ENCODE measurements at regions not wholly inside any gene's neighbourhood (a gene's known extent, or its start where the extent isn't known, plus 50 kb on each side); places are given as distances from the start of the nearest gene placed in this dataset.

- Histone ChIP-seq H3K4me2 (ENCODE audit: low read length) (no peak overlapping the region), H3K4me1 (ENCODE audit: control insufficient read depth in 1 of 2, insufficient read depth in 2 of 2, low read length in 2 of 2) (no peaks in the 10 kb centered on the region), H3K79me2 (ENCODE audit: insufficient read depth, low read length) (no peaks in the 10 kb centered on the region), H3K4me3 (replicated peaks in 1 of 2; ENCODE audit: low read depth in 1 of 2, low read length in 2 of 2) (no peak overlapping the region), H3K36me3 (ENCODE audit: control insufficient read depth in 1 of 2, insufficient read depth in 2 of 2, low read length in 2 of 2) (no peaks in the 10 kb centered on the region), H3K9me2 (ENCODE audit: insufficient read depth) (no peaks in the 10 kb centered on the region), H3K9me3 (ENCODE audit: control insufficient read depth in 1 of 2, insufficient read depth in 1 of 2, low read depth in 1 of 2, low read length in 2 of 2) (peaks cover 10 to 14% of the 10 kb centered on the region in 2 experiments; a peak in 2 of 4 replicates), H2AFZ (ENCODE audit: low read depth, low read length, poor library complexity, severe bottlenecking) (no peak overlapping the region), H3K27me3 (ENCODE audit: insufficient read depth, low read length) (no peaks in the 10 kb centered on the region), H4K20me1 (ENCODE audit: insufficient read depth) (no peaks in the 10 kb centered on the region), H3K9ac (ENCODE audit: low read length) (no peak overlapping the region), H3K27ac (ENCODE audit: low read depth, low read length) (no peak overlapping the region)
- no TSS peak for BruUV-seq (replicated peaks)
- no peak for DNase-seq (ENCODE audit: low read depth, low spot score)
- ATAC-seq = no peak
- intact Hi-C loops (cut with micrococcal nuclease) = no loop called here
- ChIA-PET CTCF (no interaction called here), RAD21 (ENCODE audit: low non-redundant PET in 1 of 2, low total read pairs in 2 of 2, uncharacterized antibody in 2 of 2, unreplicated experiment in 2 of 2) (no interaction called here), POLR2A (no interaction called here)
- TF ChIP-seq CTCF (IDR thresholded peaks at IDR 0.05 in 2 of 3, conservative IDR thresholded peaks at IDR 0.05 in 1 of 3; ENCODE audit: borderline replicate concordance in 1 of 3, insufficient read depth in 1 of 3, low read depth in 2 of 3, low read length in 2 of 3) (no peak), ELF1 (IDR thresholded peaks at IDR 0.05; ENCODE audit: borderline replicate concordance, low read depth) (no peak), RAD21 (IDR thresholded peaks at IDR 0.05; ENCODE audit: low read depth) (no peak), ZBTB33 (IDR thresholded peaks at IDR 0.05; ENCODE audit: extremely low read depth, insufficient replicate concordance, low read length) (no peak), ZFX (IDR thresholded peaks at IDR 0.05) (no peak), YY1 (IDR thresholded peaks at IDR 0.05; ENCODE audit: extremely low read depth, insufficient replicate concordance, low read depth, low read length) (no peak), MAX (IDR thresholded peaks at IDR 0.05) (no peak), EGR1 (IDR thresholded peaks at IDR 0.05; ENCODE audit: low read depth) (no peak)
These were observed 771.7 kb upstream of the CTNND2 start for GRCh38 chr5:12675959-12676358.

All from HCT116 (cell line).